Glutamatergic neuron (in vitro differentiated cells): ENCODE measurements at regions not wholly inside any gene's neighbourhood (a gene's known extent, or its start where the extent isn't known, plus 50 kb on each side); places are given as distances from the start of the nearest gene placed in this dataset.

Source experiments
- DNase-seq: peaks from one replicate; pipeline ENCODE4 v3.0.0; 2022
- H3K27ac Mint-ChIP-seq: one replicate; pipeline ENCODE4 v1.8.0; 2020; ENCODE audit warnings: mild to moderate bottlenecking, mixed read lengths, inconsistent platforms; ENCODE audit not compliant: unreplicated experiment
- H3K27me3 Mint-ChIP-seq: one replicate; pipeline ENCODE4 v1.8.0; 2020; ENCODE audit warnings: mild to moderate bottlenecking, moderate library complexity, mixed read lengths, inconsistent platforms; ENCODE audit not compliant: unreplicated experiment
- H3K36me3 Mint-ChIP-seq: one replicate; pipeline ENCODE4 v1.8.0; 2020; ENCODE audit warnings: mild to moderate bottlenecking, mixed read lengths, inconsistent platforms; ENCODE audit not compliant: unreplicated experiment
- H3K4me1 Mint-ChIP-seq: one replicate; pipeline ENCODE4 v1.8.0; 2020; ENCODE audit warnings: mild to moderate bottlenecking, low read depth, mixed read lengths, inconsistent platforms; ENCODE audit not compliant: unreplicated experiment
- H3K4me3 Mint-ChIP-seq: one replicate; pipeline ENCODE4 v1.8.0; 2020; ENCODE audit warnings: mild to moderate bottlenecking, mixed read lengths, inconsistent platforms; ENCODE audit not compliant: unreplicated experiment
- H3K9me3 Mint-ChIP-seq: one replicate; pipeline ENCODE4 v1.8.0; 2020; ENCODE audit warnings: mild to moderate bottlenecking, moderate library complexity, mixed read lengths, inconsistent platforms; ENCODE audit not compliant: unreplicated experiment
- TF ChIP-seq, protein P1 (sequence below): fragments of 200-600 bp; sonication (generic); IDR thresholded peaks from one replicate; pipeline ENCODE4 v1.5.0; 2021; ENCODE audit not compliant: partially characterized antibody, unreplicated experiment

DNA sequence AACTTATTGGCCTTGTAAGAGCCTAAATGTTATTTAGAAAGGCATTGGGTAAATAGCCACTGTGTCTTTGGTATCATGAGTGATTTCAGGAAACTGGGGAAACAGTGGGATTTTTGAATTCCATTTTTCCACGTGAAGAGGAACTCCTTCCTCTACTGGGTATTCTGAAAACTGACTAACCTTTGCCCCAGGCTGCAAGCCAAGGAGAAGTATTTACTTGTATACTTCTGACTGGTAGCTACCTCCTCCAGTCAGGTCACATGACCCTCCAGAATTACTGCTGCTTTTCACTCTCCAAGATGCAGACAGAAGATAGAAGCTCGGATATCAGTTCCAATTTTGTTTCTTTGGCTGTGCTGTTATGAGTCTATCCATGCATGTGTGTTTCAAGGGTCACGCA lies 50.9 kb upstream of the MAP3K13 start:
- no peak for DNase-seq
- H3K36me3 Mint-ChIP-seq = peaks cover 28% of the 10 kb centered on the region
- no peak overlapping the region for H3K27ac Mint-ChIP-seq
- TF ChIP-seq, protein P1, sequence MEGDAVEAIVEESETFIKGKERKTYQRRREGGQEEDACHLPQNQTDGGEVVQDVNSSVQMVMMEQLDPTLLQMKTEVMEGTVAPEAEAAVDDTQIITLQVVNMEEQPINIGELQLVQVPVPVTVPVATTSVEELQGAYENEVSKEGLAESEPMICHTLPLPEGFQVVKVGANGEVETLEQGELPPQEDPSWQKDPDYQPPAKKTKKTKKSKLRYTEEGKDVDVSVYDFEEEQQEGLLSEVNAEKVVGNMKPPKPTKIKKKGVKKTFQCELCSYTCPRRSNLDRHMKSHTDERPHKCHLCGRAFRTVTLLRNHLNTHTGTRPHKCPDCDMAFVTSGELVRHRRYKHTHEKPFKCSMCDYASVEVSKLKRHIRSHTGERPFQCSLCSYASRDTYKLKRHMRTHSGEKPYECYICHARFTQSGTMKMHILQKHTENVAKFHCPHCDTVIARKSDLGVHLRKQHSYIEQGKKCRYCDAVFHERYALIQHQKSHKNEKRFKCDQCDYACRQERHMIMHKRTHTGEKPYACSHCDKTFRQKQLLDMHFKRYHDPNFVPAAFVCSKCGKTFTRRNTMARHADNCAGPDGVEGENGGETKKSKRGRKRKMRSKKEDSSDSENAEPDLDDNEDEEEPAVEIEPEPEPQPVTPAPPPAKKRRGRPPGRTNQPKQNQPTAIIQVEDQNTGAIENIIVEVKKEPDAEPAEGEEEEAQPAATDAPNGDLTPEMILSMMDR = no peak
- H3K9me3 Mint-ChIP-seq = peaks cover 4% of the 10 kb centered on the region
- no peak overlapping the region for H3K4me3 Mint-ChIP-seq
- peaks cover 10% of the 10 kb centered on the region for H3K4me1 Mint-ChIP-seq
- H3K27me3 Mint-ChIP-seq = peaks cover 1% of the 10 kb centered on the region
